NCI-H774 (cell line): ENCODE measurements at regions not wholly inside any gene's neighbourhood (a gene's known extent, or its start where the extent isn't known, plus 50 kb on each side); places are given as distances from the start of the nearest gene placed in this dataset.
"Not testable (repeated sequence)": the region's sequence is repeated elsewhere in the genome, so short reads cannot be mapped to it uniquely, and the experiment has no call there.

ENCODE experiments used
- DNase-seq: peaks from one replicate; lab custom pipeline; 2025; lab: John Stamatoyannopoulos, UW

DNA sequence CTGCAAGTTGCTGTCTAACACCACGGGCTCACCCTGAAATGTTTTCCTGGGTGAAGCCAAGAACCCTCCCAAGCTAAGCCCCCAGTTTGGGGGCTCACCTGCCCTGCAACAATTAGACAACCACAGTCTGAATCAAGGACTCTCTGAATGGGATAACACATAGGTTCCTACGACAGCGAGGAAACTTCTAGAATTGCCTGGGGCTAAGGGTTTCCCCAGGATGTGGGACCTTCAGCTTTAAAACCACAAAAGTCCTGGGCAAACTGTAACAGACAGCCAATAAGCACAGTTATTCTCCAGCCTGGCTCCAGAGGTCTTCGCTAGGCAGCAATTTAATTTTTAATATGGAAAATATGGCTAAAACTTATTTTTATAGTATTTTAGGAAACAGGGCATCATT, 162.6 kb downstream of the PRKX start:
- no peak for DNase-seq

DNA sequence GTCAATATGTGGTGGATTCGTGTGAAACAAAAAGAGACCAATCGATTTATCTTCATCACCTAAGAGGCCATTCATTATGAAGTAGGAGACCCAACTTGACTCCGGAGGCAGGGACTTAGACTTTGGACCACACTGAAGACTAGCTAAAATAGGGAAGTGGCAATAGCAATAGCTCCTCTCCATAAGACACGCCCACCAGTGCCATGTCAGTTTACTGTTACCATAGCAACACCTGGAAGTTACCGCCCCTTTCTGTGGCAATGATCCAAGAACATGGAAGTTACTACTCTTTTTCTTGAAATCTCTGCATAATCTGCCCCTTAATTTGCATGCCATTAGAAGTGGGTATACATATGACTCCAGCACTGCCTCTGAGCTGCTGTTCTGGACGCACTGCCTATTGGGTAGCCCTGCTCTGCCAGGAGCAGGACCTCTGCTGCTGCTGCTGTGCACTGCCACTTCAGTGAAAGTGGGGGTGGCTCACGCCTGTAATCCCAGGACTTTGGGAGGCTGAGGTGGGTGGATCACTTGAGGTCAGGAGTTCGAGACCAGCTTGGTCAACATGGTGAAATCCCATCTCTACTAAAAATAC, 163.2 kb downstream of the PRKX start:
- peak; percentile 24 for DNase-seq

DNA sequence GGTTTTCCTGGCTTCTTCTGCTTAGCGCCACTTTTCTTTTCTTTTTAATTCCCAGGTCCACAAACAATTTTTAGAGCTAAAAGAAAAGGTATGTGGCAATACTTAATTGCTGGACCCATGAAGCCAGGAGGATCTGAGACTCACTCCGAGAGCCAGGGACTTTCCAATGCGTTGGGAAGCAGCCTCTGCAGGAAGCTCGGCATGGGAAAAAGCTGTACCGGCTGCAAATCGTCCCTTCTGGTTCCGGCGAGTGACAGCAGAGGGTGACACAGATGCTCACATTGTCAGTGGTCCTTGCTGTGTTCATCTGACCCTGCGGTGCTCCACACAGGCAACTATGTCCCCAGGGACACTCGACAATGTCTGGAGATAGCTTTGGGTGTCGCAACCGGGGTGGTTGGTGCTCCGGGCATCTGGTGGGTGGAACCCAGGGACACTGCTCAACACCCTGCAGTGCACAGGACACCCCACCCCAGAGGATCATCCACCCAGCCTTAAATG, 164.0 kb downstream of the PRKX start:
- DNase-seq = no peak

DNA sequence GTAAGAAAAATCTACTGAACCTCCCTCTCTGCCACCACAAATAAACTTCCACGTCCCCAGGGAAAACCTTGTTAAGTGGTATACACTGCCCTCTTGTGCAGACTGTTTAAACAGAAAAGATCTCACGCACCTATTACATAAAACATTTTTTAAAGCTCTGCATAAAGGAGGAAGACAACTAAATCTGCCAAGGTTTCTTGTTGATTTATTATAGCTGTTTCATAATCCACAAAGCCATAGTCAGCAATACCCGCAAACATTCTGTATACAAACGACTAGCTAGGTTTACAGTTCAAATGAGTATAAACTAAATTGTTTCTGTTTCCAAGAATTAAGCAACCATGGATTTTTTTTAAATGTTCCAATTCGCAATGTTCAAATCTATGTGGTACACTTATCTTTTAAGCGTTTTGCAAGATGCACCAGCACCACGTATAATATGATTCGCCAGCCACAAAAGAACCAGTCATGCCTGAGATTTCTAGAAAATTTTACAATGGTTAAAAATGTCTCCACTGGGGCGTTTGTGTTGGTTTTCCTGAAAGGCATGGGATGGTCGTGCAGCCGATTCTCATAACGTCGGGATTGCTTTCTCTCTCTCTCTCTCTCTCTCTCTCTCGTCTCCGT, 164.6 kb downstream of the PRKX start:
- DNase-seq = no peak

DNA sequence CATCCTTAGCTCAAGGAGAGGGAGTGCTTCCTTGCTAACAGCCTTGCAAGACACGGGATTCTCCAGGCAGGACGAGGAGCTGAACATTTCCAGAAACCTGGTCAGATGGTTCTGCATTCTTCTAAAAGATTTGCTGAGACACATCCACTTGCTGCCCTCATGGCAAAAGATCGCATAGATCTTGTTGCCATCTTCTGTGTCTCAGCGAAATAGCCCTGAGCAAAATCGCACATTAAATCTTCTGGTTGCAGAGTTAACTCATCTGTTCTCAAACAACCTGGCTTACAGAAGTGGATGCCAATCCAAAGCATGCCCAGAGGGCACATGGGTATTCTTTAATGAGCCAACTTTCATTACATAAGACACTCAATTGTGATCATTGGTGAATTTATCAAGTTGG, 167.5 kb downstream of the PRKX start:
- no peak for DNase-seq

DNA sequence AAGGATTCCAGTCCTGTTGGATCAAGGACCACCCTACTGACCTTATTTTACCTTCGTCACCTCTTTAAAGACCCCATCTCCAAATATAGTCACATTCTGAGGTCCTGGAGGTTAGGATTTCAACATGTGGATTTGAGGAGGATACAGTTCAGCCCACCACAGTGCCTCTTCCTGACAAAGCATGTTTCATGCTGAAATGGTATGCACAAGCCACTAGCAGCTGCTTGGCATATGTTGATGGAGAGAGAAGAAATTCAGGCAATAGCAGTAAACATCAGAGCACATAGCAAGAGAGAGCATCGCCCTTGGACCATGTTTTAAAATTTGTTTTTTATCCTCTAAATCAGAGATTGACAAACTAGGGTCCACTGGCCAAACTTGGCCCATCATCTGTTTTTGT, 172.1 kb downstream of the PRKX start:
- no peak for DNase-seq

DNA sequence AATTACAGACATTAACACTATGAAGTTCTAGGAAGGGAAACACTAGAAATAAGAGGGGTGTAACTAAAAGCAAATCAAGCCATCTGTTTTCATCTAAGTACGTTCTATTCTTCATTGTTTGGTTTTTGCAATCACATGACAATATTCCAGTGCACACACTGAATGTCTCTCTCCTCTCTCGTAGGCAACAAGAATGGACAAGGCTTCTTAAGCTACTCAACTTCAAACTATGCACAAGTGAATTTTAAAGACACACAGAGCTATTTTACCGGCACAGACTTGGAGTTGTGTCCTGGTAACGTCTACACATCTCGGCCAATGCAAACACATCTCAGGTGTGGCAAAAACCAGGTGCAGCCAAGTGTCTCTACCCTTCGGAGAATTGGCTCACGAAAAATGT, 173.3 kb downstream of the PRKX start:
- no peak for DNase-seq

DNA sequence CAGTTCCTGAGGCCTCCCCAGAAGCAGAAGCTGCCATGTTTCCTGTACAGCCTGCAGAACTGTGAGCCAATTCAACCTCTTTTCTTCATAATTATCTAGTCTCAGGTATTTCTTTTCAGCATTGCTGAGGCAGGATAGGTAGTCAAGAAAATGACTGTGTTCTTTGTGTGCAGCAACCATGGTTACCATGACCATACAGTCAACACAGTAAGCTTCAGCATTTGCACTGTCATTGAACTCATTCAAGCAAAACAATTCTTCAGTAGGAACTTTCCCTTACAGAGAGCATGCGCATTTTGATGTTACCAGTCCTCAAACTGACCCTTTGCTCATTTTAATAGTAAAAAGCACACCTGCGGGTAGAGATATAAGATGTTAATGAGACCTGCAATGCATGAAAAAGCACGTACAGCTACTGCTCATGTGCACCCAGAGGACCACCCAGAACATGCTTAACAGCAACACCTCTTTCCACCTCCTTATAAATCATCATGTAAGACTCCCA, 180.8 kb downstream of the PRKX start:
- DNase-seq = no peak

DNA sequence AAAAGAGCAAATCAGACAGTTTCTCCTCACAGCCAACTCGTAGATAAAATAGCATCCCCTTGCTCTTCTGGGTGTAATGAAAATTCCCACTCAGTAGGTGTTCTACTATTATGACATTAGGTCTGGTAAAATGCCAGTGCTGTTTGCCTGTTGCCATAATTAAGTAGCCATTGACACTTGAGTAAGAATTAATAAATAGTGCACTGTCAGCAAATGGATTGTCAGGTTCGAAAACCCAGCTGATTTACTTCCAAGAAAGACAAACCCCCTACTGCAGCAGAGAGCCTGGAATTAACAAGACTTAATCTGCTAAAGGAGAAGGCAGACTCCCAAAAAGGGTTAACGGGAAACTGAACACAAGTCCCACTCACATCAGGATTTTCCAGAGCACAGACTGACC, 182.0 kb downstream of the PRKX start:
- not testable (repeated sequence) for DNase-seq

DNA sequence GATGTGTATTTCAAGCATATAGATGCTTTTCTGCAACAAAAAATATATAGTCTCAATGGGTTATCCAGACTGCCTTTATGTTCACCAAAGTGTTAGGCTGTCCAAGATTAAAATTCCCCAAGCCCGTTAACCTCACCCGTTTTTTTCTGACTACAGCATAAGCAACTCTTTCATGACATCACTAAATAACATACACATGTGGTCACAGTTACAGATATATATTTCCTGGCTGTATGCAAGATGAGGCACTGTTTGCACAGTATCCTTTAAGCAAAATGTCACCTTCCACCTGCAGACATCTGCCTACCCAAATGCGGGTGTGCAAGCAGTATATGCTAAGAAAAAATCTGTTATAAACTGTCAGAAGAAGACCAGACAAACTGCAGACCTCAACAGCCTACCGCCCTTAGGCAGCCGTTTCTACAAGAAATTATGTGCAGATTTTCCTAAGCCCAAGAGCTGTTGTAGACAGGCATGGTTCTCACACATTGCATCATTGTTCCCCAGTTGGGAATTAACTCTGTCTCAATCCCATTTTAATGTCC, 183.1 kb upstream of the MXRA5 start:
- no peak for DNase-seq

DNA sequence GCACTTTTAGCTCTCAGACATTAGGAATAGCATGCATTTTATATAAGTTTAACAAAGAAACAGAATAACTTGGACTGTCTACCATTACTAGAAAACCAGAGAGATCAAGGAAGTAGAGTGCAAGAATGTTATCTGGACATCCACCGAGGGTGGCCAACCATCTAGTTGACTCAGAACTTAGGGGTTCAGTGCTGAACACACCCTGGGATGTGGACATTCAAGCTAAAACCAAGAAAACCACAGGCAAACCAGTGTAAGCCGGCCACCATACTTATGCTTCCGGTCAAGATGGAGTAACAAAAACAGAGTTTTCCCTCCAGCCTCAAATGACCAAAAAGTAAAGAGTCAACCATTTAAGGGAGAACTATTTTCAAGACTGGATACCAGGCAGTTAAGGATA, 181.4 kb upstream of the MXRA5 start:
- no peak for DNase-seq

DNA sequence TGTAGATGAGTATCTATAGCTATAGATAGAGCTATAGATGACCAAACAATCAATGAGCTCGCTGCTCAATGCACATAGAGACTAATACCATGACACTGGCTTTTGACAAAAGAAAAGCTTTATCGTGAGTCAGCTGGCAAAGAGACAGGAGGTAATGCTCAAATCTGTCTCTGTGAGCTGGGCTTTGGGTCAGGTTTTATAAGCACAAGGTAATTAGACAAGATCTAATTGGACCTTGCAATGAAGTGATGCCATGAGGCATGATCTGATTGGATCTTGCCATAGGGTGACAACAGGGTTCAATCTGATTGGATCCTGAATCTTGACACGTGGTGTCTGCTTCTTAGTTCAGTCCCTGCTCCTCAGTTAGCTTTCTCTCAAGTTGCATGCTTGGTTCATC, 180.7 kb upstream of the MXRA5 start:
- DNase-seq = no peak

DNA sequence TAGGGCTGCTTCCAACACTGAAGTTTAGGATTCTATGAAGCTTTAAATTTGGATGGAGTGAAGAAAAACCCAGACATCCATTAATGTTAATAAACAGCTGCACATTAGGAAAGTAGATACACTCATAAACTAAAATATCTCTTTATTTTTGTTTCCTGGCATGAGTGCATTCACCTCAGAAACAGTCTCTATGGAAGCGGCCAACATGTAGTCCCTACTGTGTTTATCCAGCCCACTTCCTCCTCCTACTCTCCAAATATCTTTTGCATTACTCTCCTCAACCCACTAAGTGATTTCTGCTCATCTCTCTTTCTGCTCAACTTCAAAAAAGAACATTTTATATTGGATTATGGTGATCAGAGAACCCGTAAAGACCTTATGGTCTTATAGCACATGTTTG, 180.3 kb upstream of the MXRA5 start:
- DNase-seq = no peak

DNA sequence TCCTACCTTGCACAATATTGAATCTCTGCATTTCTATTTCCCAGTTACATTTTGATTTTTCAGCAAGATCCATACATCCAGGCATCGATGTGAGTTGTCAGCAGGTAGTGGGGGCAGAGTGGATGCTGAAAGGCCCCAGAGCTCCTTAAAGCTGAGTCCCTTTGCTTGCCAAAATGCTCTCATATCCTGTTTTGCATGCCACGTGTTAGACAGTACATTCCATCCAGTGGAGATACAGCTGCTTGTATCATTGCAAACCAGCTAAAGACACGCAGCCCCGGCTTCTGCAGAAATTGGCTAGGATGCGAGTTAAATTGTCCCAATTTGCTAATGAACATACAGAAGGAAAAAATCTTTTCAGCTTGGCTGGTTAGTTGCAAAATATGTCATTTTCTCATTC, 179.6 kb upstream of the MXRA5 start:
- no peak for DNase-seq

DNA sequence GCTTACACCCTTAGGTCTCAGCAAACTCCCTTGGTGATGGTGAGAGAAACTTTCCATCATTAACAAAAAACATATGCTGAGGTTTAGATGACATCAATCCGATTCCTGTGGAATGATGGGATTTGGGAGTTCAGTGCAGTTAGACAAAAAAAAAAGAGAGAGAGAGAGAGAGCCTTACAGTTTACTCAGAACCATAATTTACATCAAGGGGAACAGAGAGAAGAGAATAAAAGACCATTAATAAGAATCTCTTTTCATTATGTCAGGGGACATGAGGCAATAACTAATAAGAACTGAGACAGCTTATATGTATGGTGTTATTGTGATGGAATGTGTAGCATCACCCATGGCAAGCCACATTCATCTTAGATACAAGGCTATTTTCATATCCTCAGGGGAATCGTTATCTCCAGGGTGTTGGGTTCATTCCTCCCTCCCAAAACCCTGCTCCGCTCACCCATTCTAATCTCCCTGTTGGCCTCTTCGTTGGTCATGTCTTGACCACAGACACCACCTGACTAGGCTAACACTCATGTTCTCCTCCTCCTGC, 175.7 kb upstream of the MXRA5 start:
- no peak for DNase-seq

DNA sequence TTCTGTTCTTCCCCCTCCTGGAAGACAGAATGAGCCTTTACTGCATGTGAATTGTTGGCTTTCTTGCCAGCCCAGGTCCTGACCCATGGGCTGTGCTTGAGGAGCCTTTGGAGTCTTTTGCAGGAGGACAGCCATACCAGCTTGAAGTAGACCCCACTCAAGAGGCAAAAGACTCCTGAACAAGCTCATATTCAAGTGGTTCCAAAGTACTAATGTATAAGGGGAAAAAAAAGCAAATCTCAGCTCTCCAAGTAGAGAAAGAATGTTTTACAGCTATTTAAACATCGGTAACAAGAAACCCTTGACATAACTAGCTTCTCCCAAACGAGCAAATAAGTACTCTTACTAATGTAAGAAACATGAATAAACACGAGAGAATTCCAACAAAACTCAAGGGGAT, 174.9 kb upstream of the MXRA5 start:
- DNase-seq = no peak

DNA sequence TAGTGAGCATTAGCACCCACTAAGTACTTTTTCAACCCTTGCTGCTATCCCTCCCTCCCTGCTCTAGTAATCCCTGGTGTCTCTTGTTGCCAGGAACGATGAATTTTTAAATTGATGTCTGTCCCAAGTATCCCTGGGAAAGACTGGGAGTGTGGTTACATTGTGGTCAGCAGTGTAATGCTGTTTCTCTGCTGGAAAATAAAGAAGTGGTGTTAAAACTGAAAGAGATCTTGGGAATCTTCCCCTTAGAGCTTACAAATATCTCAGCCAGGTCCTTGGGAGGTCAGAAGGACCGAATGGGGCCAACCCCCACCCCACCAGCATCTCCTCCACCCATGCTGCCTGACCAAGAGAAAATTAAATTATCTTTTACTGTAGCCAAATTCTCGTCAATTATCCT, 174.5 kb upstream of the MXRA5 start:
- DNase-seq = no peak

DNA sequence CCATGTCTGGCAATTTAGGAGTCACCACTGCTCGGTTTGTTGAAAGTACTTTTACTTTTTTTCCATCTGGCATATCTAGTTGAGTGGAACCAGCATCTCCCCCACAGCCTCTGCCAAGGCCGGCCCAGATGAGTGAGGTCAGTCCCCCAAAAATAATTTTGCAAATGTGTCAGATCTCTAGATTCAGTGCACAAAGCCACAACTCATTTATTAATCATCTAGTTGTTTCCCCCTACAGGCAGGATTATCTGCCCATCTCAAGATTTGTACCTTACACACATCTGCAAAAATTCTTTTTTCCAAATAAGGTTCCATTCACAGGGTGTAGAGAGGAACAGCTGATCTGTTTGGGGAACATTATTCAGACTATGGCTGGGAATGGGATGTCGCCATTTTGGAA, 174.0 kb upstream of the MXRA5 start:
- DNase-seq = no peak

DNA sequence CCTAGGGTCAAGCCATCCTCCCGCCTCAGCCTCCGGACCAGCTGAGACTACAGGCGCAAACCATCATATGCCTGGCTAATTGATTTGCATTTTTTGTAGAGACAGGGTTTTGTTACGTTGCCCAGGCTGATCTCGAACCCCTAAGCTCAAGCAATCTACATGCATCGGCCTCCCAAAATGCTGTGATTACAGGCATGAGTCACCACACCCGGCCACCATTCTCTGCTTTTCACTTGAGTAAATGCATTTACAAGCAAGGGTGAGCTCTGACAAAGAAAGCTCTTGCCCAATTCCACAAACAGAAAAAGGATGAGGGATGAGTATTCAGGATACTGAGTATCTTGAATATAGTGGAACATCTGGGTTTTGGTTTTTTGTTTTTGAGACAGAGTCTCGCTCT, 172.9 kb upstream of the MXRA5 start:
- not testable (repeated sequence) for DNase-seq

DNA sequence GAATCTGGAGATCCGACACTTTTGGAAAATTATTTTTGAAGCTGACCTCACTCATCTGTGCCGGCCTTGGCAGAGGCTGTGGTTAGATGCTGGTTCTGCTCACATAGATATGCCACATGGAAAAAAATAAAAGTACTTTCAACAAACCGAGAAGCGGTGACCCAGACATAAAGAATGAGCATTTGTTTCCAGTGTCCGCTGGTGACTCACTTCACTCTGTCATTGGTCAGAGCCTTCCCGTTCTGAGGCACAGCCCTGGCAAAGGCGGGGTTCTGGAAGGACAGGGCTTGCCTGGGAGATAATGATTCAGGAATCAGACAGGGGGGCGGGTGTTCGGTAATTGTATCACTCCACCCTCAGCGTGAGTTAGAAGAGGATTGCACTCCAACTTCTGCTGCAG, 172.4 kb upstream of the MXRA5 start:
- no peak for DNase-seq

DNA sequence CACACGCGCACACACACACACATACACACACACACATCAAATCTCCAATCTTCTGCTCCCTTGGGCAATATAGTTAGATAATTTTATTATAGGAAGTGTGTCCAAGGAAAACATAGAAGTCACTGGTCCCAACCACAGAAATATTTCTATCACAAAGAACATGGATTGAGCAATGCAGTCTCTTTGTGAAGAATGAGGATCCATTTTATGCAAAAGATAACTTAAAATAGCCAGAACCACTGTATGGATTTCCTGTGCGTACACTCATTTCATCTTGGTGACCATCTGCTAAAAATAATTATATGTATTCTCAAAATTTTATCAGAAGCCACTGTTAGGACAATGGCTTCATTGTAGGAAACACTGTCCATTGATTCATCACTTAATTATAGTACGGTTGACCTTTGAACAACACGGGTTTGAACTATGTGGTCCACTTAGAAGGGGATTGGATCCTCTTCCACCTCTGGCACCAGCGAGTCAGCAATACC, 169.6 kb upstream of the MXRA5 start:
- no peak for DNase-seq

DNA sequence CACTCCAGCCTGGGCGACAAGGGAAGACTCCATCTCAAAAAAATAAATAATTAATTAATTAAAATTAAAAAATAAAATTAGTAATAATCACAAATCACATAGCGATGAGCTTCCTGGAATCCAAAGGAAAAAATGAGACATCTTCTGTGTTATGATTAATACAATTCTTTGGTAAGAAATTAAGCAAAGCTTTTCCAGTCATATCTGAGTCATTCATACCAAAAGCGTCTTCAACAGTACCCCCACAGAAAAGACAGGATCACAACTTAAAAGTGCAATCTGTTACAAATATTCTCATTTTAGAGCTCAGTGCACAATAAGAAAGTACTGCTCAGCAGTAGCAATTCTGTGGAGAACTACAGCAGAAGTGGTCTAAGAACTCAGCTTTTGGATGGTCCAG, 168.5 kb upstream of the MXRA5 start:
- no peak for DNase-seq

DNA sequence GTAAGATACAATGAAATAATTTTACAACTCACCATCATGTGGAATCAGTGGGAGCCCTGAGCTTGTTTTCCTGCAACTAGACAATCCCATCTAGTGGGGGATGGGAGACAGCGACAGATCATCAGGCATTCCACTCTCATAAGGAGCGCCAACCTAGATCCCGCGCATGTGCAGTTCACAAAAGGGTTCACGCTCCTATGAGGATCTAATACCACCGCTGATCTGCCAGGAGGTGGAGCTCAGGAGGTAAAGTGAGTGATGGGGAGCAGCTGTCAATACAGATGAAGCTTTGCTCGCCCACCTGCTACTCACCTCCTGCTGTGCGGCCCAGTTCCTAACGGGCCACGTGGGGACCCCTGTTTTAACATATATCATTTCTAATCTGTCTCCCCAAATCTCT, 165.7 kb upstream of the MXRA5 start:
- DNase-seq = not testable (repeated sequence)
